PC-3 (cell line): ENCODE measurements at regions not wholly inside any gene's neighbourhood (a gene's known extent, or its start where the extent isn't known, plus 50 kb on each side); places are given as distances from the start of the nearest gene placed in this dataset.

Source experiments
- CTCF ChIP-seq: fragments of 300-600 bp; sonication (generic); conservative IDR thresholded peaks from 2 replicates; pipeline ENCODE4 v1.5.1; 2017; ENCODE audit warnings: antibody characterized with exemption, low read depth, mild to moderate bottlenecking, low read length
- EZH2 ChIP-seq: fragments of 300-600 bp; sonication (generic); IDR thresholded peaks from one replicate; pipeline ENCODE4 v1.6.1; 2017; ENCODE audit warnings: antibody characterized with exemption, mild to moderate bottlenecking, low read length; ENCODE audit not compliant: unreplicated experiment
- EZH2phosphoT487 ChIP-seq: fragments of 300-600 bp; sonication (generic); IDR thresholded peaks from 2 replicates; pipeline ENCODE4 v1.6.1; 2018; ENCODE audit warnings: mild to moderate bottlenecking, antibody characterized with exemption, low read length, borderline replicate concordance

DNA sequence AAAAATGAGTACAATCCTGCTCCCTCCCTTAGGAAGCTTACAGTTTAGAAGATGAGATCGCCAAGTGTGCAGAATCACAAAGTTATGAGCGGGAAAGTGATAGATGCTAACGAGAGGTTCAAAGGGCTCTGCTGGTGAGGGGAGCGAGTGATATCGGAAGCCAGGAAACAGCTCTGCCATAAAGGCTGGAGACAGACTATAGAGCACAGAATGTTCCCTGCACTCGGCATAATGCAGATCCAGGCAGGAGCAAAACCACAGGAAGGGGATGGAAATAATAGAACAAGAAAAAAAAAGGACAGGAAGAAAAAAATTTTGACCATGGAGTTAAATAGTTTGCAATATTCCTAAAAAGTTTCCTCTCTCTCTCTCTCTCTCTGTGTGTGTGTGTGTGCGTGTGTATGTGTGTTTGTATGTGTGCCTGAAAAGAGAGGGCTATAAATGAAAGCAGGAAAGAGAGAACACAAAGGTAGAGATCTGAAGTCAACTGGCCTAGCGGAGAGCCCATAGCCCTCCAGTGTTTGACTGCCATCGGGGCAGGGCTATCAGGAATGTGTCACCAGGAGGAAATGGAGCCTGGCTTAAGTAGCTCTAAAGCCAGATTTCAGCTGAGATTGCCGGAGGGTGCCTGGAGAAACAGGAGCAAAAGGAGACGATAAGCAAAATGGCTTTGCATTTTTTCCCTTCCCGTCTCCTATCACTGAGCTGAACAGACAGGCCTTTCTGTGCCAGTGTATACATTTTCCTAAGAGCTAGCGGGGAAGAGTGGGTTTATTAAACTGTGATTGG lies 175.8 kb upstream of the LYZL1 start:
- no peak for TF ChIP-seq EZH2
- TF ChIP-seq CTCF, result no peak
- TF ChIP-seq EZH2phosphoT487, result no peak
